KMS-11 (cell line): ENCODE measurements at regions not wholly inside any gene's neighbourhood (a gene's known extent, or its start where the extent isn't known, plus 50 kb on each side); places are given as distances from the start of the nearest gene placed in this dataset.

ENCODE experiments used
- H2AFZ ChIP-seq: fragments of 200-600 bp; sonication (generic); 2 replicates; pipeline ENCODE4 v1.6.1; 2016; ENCODE audit warnings: antibody characterized with exemption, mixed run types, low read depth
- H3K27ac ChIP-seq: fragments of 200-600 bp; sonication (generic); 2 replicates; pipeline ENCODE4 v1.6.1; 2016; ENCODE audit warnings: mild to moderate bottlenecking, mixed run types
- H3K27me3 ChIP-seq: fragments of 200-600 bp; sonication (generic); 2 replicates; pipeline ENCODE4 v1.6.1; 2017; ENCODE audit warnings: mild to moderate bottlenecking, low read depth, mixed run types, moderate library complexity; ENCODE audit not compliant: insufficient read depth
- H3K36me3 ChIP-seq: fragments of 200-600 bp; sonication (generic); 2 replicates; pipeline ENCODE4 v1.6.1; 2017; ENCODE audit warnings: mild to moderate bottlenecking, mixed run types; ENCODE audit not compliant: insufficient read depth
- H3K4me1 ChIP-seq: fragments of 200-600 bp; sonication (generic); 2 replicates; pipeline ENCODE4 v1.6.1; 2016; ENCODE audit warnings: mild to moderate bottlenecking, low read depth, mixed run types; ENCODE audit not compliant: poor library complexity, severe bottlenecking
- H3K4me2 ChIP-seq: fragments of 200-600 bp; sonication (generic); 2 replicates; pipeline ENCODE4 v1.7.0; 2016; ENCODE audit warnings: mild to moderate bottlenecking, mixed run types
- H3K4me3 ChIP-seq: fragments of 200-600 bp; sonication (generic); IDR thresholded peaks from 2 replicates; pipeline ENCODE4 v1.6.1; 2017; ENCODE audit warnings: low read depth, low read length, mixed read lengths; ENCODE audit not compliant: insufficient read depth
- H3K79me2 ChIP-seq: fragments of 200-600 bp; sonication (generic); 2 replicates; pipeline ENCODE4 v1.6.1; 2016; ENCODE audit warnings: low read depth, mixed run types; ENCODE audit not compliant: insufficient read depth
- H3K9ac ChIP-seq: fragments of 200-600 bp; sonication (generic); 2 replicates; pipeline ENCODE4 v1.6.1; 2016; ENCODE audit warnings: mild to moderate bottlenecking, mixed run types
- H4K20me1 ChIP-seq: fragments of 200-600 bp; sonication (generic); 2 replicates; pipeline ENCODE4 v1.6.1; 2016; ENCODE audit warnings: mild to moderate bottlenecking, mixed run types; ENCODE audit not compliant: insufficient read depth
- TF ChIP-seq, protein P1 (sequence below): fragments of 200-600 bp; sonication (generic); conservative IDR thresholded peaks from 2 replicates; pipeline ENCODE4 v1.6.1; 2017; ENCODE audit warnings: low read depth, mild to moderate bottlenecking, antibody characterized with exemption, low read length, moderate library complexity, mixed read lengths

DNA sequence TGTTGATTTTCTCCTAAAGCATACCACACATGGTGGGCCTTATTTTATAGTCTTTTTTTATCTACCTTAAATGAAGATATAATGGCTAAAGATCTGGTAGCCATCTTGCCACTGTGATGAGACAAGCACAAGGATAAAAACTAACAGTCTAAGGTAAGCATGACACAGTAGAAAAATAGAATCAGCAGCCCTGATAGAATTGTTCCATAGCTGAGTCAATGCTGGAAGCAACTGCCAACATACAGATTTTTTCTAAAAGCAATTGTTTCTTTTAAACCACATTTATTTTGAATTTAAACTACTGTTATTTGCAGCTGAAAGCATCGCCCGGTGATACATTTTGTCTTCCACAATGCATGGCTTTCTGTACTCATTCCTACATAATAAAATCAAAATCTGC is 1091.5 kb upstream of the CHAC2 start:
- Histone ChIP-seq H3K9ac (no peak overlapping the region), H3K27me3 (no peaks in the 10 kb centered on the region), H2AFZ (no peak overlapping the region), H3K27ac (no peak overlapping the region), H3K79me2 (no peaks in the 10 kb centered on the region), H3K4me1 (no peaks in the 10 kb centered on the region), H4K20me1 (no peaks in the 10 kb centered on the region), H3K36me3 (no peaks in the 10 kb centered on the region), H3K4me3 (no peak overlapping the region), H3K4me2 (no peak overlapping the region)
- TF ChIP-seq, protein P1, sequence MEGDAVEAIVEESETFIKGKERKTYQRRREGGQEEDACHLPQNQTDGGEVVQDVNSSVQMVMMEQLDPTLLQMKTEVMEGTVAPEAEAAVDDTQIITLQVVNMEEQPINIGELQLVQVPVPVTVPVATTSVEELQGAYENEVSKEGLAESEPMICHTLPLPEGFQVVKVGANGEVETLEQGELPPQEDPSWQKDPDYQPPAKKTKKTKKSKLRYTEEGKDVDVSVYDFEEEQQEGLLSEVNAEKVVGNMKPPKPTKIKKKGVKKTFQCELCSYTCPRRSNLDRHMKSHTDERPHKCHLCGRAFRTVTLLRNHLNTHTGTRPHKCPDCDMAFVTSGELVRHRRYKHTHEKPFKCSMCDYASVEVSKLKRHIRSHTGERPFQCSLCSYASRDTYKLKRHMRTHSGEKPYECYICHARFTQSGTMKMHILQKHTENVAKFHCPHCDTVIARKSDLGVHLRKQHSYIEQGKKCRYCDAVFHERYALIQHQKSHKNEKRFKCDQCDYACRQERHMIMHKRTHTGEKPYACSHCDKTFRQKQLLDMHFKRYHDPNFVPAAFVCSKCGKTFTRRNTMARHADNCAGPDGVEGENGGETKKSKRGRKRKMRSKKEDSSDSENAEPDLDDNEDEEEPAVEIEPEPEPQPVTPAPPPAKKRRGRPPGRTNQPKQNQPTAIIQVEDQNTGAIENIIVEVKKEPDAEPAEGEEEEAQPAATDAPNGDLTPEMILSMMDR, result no peak

DNA sequence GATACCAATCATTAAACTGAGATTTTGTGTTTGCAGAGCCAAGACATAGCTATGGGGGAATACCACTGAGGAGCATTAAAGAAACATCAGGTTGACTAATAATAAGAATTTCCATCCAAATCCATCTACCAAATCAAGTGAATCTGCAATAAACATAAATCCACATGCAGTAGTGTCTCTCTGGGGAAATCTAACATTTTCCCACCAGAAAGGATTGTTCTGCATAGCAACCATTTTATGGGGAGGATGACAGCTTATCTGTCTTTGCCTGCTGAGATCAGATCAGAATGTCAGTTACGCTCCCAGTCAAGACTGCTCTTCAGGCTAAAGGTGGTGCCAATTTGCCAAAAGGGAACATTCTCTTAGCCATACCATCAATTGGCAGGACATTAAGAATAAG is 1098.9 kb upstream of the CHAC2 start:
- TF ChIP-seq, protein P1, result no peak
- Histone ChIP-seq H4K20me1 (no peaks in the 10 kb centered on the region), H3K4me3 (no peak overlapping the region), H3K4me2 (no peak overlapping the region), H3K27ac (no peak overlapping the region), H3K79me2 (no peaks in the 10 kb centered on the region), H3K9ac (no peak overlapping the region), H2AFZ (no peak overlapping the region), H3K36me3 (no peaks in the 10 kb centered on the region), H3K27me3 (no peaks in the 10 kb centered on the region), H3K4me1 (no peaks in the 10 kb centered on the region)

DNA sequence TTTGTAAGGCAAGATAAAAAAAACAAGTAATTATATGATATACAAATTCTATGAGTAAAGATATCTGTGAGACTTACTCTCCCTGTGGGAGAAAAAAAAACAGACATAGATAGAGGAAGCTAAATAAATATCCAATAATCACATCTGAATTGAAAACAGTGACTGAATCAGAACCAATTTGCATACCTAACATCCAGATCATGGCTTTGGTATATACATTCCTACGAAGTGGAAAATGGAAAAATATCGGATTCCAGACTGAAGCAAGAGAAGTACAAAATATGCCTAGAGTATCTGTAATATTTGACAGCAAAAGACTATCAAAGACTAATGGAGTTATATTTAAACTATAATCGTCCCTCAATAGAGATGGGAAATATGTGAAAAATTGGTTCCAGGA is 1108.1 kb upstream of the CHAC2 start:
- Histone ChIP-seq H3K27me3 (no peaks in the 10 kb centered on the region), H3K27ac (no peak overlapping the region), H3K79me2 (no peaks in the 10 kb centered on the region), H3K9ac (no peak overlapping the region), H3K36me3 (no peaks in the 10 kb centered on the region), H2AFZ (no peak overlapping the region), H4K20me1 (no peaks in the 10 kb centered on the region), H3K4me1 (no peaks in the 10 kb centered on the region), H3K4me3 (no peak overlapping the region), H3K4me2 (no peak overlapping the region)
- TF ChIP-seq, protein P1, result no peak

DNA sequence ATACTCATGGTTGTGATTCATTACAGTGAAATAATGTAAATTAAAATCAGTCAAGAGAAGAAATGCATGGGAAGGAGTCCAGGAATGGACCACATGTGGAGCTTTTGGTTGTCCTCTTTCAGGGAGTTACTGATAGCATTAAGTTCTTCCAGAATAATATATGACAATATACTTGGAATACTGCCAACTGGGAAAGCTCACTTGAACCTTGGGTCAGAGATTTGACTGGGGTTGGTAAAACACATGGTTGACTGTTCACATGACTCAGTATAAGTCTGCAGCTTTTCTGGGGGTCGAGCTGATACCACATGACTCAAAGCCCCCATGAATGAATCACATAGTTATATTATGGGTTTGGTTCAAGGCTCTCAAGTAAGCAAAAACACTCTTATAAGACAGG is 1109.0 kb upstream of the CHAC2 start:
- Histone ChIP-seq H3K36me3 (no peaks in the 10 kb centered on the region), H3K4me2 (no peak overlapping the region), H4K20me1 (no peaks in the 10 kb centered on the region), H3K79me2 (no peaks in the 10 kb centered on the region), H2AFZ (no peak overlapping the region), H3K4me3 (no peak overlapping the region), H3K27ac (no peak overlapping the region), H3K27me3 (no peaks in the 10 kb centered on the region), H3K9ac (no peak overlapping the region), H3K4me1 (no peaks in the 10 kb centered on the region)
- TF ChIP-seq, protein P1, result no peak

DNA sequence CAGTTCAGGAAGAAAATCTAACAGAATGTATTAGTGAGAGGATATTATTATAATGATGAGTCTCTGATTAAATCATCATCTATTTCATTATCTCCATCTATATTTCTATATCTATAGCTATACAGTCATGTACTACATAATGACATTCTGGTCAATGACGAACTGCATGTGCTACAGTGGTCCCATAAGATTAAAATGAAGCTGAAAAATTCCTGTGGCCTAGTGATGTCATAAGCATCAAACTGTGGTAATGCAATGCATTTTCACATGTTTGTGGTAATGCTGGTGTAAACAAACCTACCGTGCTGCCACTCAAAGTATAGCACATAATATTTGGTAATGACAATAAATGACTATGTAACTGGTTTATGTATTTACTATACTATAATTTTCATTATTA is 1127.9 kb upstream of the CHAC2 start:
- Histone ChIP-seq H3K27me3 (no peaks in the 10 kb centered on the region), H3K4me3 (no peak overlapping the region), H3K79me2 (no peaks in the 10 kb centered on the region), H2AFZ (no peak overlapping the region), H3K4me2 (no peak overlapping the region), H3K4me1 (no peaks in the 10 kb centered on the region), H3K9ac (no peak overlapping the region), H4K20me1 (no peaks in the 10 kb centered on the region), H3K36me3 (no peaks in the 10 kb centered on the region), H3K27ac (no peak overlapping the region)
- TF ChIP-seq, protein P1, result no peak
